Astrocyte (in vitro differentiated cells and primary cell): ENCODE measurements at regions not wholly inside any gene's neighbourhood (a gene's known extent, or its start where the extent isn't known, plus 50 kb on each side); places are given as distances from the start of the nearest gene placed in this dataset.

Experiments
- DNase-seq: peaks from one replicate; pipeline ENCODE4 v3.0.0-alpha.2; 2010; ENCODE audit warnings: low read depth
- FAIRE-seq: peaks from 2 replicates; lab custom pipeline; 2011; peaks lifted over from hg19 to GRCh38; lab: Jason Lieb, UNC
- H2AFZ ChIP-seq: 2 replicates; pipeline ENCODE4 v1.6.0; 2012; ENCODE audit warnings: low read depth, low read length, inconsistent platforms
- H3K27ac ChIP-seq: 2 replicates; pipeline ENCODE4 v1.5.1; 2011; ENCODE audit warnings: low read depth, low read length, inconsistent platforms
- H3K27me3 ChIP-seq: 2 replicates; pipeline ENCODE4 v1.6.0; 2011; ENCODE audit warnings: low read length, inconsistent platforms; ENCODE audit not compliant: insufficient read depth
- H3K36me3 ChIP-seq: 2 replicates; pipeline ENCODE4 v1.5.1; 2011; ENCODE audit warnings: low read length, inconsistent platforms; ENCODE audit not compliant: insufficient read depth
- H3K4me1 ChIP-seq: 2 replicates; pipeline ENCODE4 v1.5.1; 2011; ENCODE audit warnings: low read length, inconsistent platforms; ENCODE audit not compliant: insufficient read depth
- H3K4me2 ChIP-seq: 2 replicates; pipeline ENCODE4 v1.6.0; 2012; ENCODE audit warnings: low read length, inconsistent platforms
- H3K4me3 ChIP-seq: 2 replicates; pipeline ENCODE4 v1.5.1; 2011; ENCODE audit warnings: low read depth, mild to moderate bottlenecking, low read length, inconsistent platforms; ENCODE audit not compliant: insufficient read depth
- H3K79me2 ChIP-seq: 2 replicates; pipeline ENCODE4 v1.6.0; 2012; ENCODE audit warnings: mild to moderate bottlenecking, low read length, inconsistent platforms; ENCODE audit not compliant: insufficient read depth
- H3K9ac ChIP-seq: 2 replicates; pipeline ENCODE4 v1.6.0; 2012; ENCODE audit warnings: mild to moderate bottlenecking, low read length, inconsistent platforms
- H3K9me3 ChIP-seq: 2 replicates; pipeline ENCODE4 v1.5.1; 2012; ENCODE audit warnings: low read depth, mild to moderate bottlenecking, low read length, inconsistent platforms; ENCODE audit not compliant: insufficient read depth
- H4K20me1 ChIP-seq: 2 replicates; pipeline ENCODE4 v1.6.0; 2012; ENCODE audit warnings: low read length, inconsistent platforms; ENCODE audit not compliant: insufficient read depth
- H3K27ac Mint-ChIP-seq: one replicate; pipeline ENCODE4 v1.8.0; 2021; ENCODE audit warnings: mild to moderate bottlenecking, mixed read lengths; ENCODE audit not compliant: unreplicated experiment
- H3K27me3 Mint-ChIP-seq: one replicate; pipeline ENCODE4 v1.8.0; 2021; ENCODE audit warnings: low read depth, mixed read lengths; ENCODE audit not compliant: unreplicated experiment
- H3K36me3 Mint-ChIP-seq: one replicate; pipeline ENCODE4 v1.8.0; 2021; ENCODE audit warnings: low read depth, mixed read lengths; ENCODE audit not compliant: unreplicated experiment
- H3K4me1 Mint-ChIP-seq: one replicate; pipeline ENCODE4 v1.8.0; 2021; ENCODE audit warnings: low read depth, mixed read lengths; ENCODE audit not compliant: unreplicated experiment
- H3K4me3 Mint-ChIP-seq: one replicate; pipeline ENCODE4 v1.8.0; 2021; ENCODE audit warnings: mild to moderate bottlenecking, moderate library complexity, mixed read lengths; ENCODE audit not compliant: unreplicated experiment
- H3K9me3 Mint-ChIP-seq: one replicate; pipeline ENCODE4 v1.8.0; 2021; ENCODE audit warnings: mild to moderate bottlenecking, mixed read lengths; ENCODE audit not compliant: unreplicated experiment
- EZH2 ChIP-seq: IDR thresholded peaks from 2 replicates; pipeline ENCODE4 v1.6.1; 2012; ENCODE audit warnings: mild to moderate bottlenecking, low read length, inconsistent platforms; ENCODE audit not compliant: insufficient read depth
- TF ChIP-seq, protein P1 (sequence below): IDR thresholded peaks from 2 replicates; pipeline ENCODE4 v1.5.1; 2011; ENCODE audit warnings: low read depth, mild to moderate bottlenecking, inconsistent platforms, low read length, moderate library complexity; ENCODE audit not compliant: insufficient read depth

DNA sequence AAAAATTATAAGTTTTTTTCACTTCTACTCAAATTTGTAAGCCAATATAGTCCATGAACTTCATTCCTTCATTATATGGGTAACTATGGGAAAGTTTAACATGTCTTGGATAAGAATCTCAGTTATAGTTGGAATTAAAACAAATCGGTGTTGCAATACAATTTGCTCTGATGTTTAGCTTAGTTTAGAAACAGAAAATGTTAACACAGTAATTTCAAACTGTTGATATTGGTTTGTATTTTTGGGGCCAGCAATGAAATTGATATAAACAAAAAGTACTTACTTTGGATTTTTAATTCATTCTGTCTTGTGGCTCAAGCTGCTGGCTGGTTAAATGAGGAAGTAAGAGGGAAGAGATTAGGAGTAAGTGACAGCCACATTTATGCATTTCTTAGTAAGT, 368.5 kb upstream of the NT5C1B start:
- H3K9me3 Mint-ChIP-seq: peaks cover 2% of the 10 kb centered on the region
- H3K4me3 Mint-ChIP-seq: no peak overlapping the region
- Histone ChIP-seq H3K4me2 (no peak overlapping the region), H3K79me2 (no peaks in the 10 kb centered on the region), H4K20me1 (no peaks in the 10 kb centered on the region), H3K4me1 (no peaks in the 10 kb centered on the region), H3K9me3 (no peaks in the 10 kb centered on the region), H3K4me3 (no peak overlapping the region), H3K27me3 (no peaks in the 10 kb centered on the region), H3K27ac (no peak overlapping the region), H3K9ac (no peak overlapping the region), H2AFZ (no peak overlapping the region), H3K36me3 (no peaks in the 10 kb centered on the region)
- no peak overlapping the region for H3K27ac Mint-ChIP-seq
- no peaks in the 10 kb centered on the region for H3K27me3 Mint-ChIP-seq
- H3K36me3 Mint-ChIP-seq: no peaks in the 10 kb centered on the region
- H3K4me1 Mint-ChIP-seq: no peaks in the 10 kb centered on the region
- no peak for FAIRE-seq
- no peak for DNase-seq
- TF ChIP-seq, protein P1, sequence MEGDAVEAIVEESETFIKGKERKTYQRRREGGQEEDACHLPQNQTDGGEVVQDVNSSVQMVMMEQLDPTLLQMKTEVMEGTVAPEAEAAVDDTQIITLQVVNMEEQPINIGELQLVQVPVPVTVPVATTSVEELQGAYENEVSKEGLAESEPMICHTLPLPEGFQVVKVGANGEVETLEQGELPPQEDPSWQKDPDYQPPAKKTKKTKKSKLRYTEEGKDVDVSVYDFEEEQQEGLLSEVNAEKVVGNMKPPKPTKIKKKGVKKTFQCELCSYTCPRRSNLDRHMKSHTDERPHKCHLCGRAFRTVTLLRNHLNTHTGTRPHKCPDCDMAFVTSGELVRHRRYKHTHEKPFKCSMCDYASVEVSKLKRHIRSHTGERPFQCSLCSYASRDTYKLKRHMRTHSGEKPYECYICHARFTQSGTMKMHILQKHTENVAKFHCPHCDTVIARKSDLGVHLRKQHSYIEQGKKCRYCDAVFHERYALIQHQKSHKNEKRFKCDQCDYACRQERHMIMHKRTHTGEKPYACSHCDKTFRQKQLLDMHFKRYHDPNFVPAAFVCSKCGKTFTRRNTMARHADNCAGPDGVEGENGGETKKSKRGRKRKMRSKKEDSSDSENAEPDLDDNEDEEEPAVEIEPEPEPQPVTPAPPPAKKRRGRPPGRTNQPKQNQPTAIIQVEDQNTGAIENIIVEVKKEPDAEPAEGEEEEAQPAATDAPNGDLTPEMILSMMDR: no peak
- no peak for TF ChIP-seq EZH2

DNA sequence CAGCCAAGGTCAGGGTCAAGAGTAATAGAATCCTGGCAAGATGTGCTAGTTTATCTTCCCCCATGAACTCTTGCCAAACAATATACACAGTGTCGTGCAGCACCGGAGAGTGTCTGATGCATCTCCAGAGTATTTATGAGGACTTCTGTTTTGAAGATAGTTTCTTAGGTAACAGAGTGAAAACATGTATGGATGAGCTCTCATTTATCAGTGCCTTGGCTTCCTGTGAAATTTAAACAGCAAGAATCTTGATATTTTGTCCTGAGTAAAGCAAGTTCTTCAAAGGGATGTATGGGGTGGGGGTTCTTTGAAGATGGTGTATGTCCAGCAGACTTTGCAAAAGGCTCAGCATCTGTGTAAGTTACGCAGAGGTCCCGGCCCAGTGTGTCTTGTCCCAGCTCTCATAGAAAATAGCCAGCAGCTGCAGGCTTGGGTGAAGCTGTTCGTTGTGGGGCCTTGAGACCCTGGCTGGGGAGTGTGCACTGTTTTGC, 361.0 kb upstream of the NT5C1B start:
- TF ChIP-seq, protein P1: no peak
- TF ChIP-seq EZH2: no peak
- Mint-ChIP-seq H3K4me3 (no peak overlapping the region), H3K27me3 (no peaks in the 10 kb centered on the region), H3K9me3 (no peaks in the 10 kb centered on the region), H3K4me1 (peaks cover 2% of the 10 kb centered on the region), H3K36me3 (no peaks in the 10 kb centered on the region), H3K27ac (no peak overlapping the region)
- peak overlapping the region; percentile 40 for H3K27ac ChIP-seq
- peak overlapping the region; percentile 49 for H3K9ac ChIP-seq
- H3K36me3 ChIP-seq: no peaks in the 10 kb centered on the region
- H3K4me1 ChIP-seq: peaks cover 9% of the 10 kb centered on the region
- H3K4me3 ChIP-seq: no peak overlapping the region
- DNase-seq (peak; percentile 83), FAIRE-seq (no peak)
- H3K79me2 ChIP-seq: no peaks in the 10 kb centered on the region
- H2AFZ ChIP-seq: no peak overlapping the region
- no peaks in the 10 kb centered on the region for H4K20me1 ChIP-seq
- no peaks in the 10 kb centered on the region for H3K9me3 ChIP-seq
- H3K27me3 ChIP-seq: no peaks in the 10 kb centered on the region
- peak overlapping the region; percentile 42 for H3K4me2 ChIP-seq

DNA sequence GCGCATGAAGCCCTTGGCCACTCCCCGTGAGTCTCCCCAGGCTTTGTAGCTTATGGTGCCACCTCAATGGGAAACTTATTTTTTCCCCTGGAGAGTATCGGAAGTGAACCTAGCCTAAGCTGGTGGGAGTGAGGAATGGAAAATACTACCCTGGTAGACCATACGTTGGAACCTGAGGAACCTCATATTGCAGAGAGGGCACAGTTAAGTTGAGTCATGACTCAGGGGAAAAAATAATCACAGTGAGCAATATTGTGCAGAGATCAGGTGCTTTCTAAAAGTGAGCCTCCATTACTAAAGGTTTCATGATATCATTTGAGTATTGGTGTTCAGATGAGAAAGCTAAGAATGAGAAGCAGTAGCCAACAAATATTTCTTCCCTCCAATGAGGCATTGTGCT, 360.5 kb upstream of the NT5C1B start:
- H3K4me1 Mint-ChIP-seq: peaks cover 2% of the 10 kb centered on the region
- H3K9me3 Mint-ChIP-seq: no peaks in the 10 kb centered on the region
- H3K9me3 ChIP-seq: no peaks in the 10 kb centered on the region
- no peak for TF ChIP-seq EZH2
- TF ChIP-seq, protein P1: no peak
- peaks cover 9% of the 10 kb centered on the region for H3K4me1 ChIP-seq
- H4K20me1 ChIP-seq: no peaks in the 10 kb centered on the region
- no peaks in the 10 kb centered on the region for H3K36me3 Mint-ChIP-seq
- no peaks in the 10 kb centered on the region for H3K27me3 ChIP-seq
- no peaks in the 10 kb centered on the region for H3K27me3 Mint-ChIP-seq
- DNase-seq: peak; percentile 17
- H3K27ac ChIP-seq: no peak overlapping the region
- H2AFZ ChIP-seq: no peak overlapping the region
- peak overlapping the region; percentile 42 for H3K4me2 ChIP-seq
- no peaks in the 10 kb centered on the region for H3K79me2 ChIP-seq
- H3K27ac Mint-ChIP-seq: no peak overlapping the region
- H3K36me3 ChIP-seq: no peaks in the 10 kb centered on the region
- no peak overlapping the region for H3K4me3 ChIP-seq
- H3K4me3 Mint-ChIP-seq: no peak overlapping the region
- no peak for FAIRE-seq
- H3K9ac ChIP-seq: no peak overlapping the region
